G401.6 (cell line): ENCODE measurements at regions not wholly inside any gene's neighbourhood (a gene's known extent, or its start where the extent isn't known, plus 50 kb on each side); places are given as distances from the start of the nearest gene placed in this dataset.

Source experiments
- FAIRE-seq: peaks from 2 replicates; lab custom pipeline; 2012; peaks lifted over from hg19 to GRCh38; lab: Jason Lieb, UNC

DNA sequence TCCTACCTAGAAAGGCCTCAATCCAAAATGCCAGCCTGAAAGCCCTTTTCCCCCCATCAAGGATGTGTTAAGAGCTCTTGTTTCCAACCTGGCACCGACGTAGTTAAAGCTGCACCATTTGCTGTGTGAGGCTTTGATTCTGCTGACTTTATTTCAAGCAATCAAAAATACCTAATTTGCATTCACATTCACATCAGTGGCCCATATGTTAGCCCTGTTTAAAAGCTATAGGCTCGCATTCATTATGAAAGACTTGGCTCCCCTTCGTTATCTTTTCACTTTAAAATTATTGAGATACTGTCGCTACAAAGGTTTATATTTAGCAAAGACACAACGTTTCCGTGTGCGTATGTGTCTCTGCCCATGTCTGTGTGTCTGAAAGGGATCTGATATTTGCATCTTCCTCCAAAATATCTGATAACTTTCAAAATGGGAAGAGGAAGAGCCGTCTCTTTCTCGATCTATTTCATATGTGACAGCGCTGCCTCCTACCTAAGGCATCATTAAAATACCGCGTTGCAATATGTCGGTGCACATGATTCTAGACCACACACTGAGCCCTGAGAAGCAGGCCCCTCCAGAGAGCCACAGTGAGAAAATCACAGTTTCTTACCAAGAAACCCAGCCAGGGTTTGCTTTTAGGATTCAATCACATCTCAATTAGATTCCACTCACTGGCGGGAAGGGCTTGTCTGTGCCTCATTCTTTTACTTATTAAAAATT, 57.1 kb upstream of the ITPRID1 start:
- no peak for FAIRE-seq

DNA sequence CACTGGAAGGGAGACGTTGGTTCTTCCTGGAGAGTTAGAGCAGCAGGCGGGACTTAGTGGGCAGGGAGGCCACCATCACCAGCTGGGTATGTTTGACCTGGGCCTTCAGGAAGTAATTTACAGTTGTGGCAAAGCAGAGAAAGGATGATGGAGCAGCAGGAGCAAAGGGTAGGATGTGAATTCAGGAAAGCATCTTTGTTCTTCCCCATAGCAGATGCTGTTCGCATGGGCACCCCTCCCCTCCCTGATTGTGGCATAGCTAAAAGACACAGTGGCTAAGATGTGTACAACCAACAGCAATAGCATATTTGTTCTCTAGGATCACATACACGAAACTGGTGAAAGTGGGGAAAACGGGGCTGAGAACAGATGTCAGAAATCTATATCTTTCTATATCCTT, 56.3 kb upstream of the ITPRID1 start:
- FAIRE-seq: no peak

- FAIRE-seq: no peak
Observed at GRCh38 chr7:31458203-31458602, 55.7 kb upstream of the ITPRID1 start.

DNA sequence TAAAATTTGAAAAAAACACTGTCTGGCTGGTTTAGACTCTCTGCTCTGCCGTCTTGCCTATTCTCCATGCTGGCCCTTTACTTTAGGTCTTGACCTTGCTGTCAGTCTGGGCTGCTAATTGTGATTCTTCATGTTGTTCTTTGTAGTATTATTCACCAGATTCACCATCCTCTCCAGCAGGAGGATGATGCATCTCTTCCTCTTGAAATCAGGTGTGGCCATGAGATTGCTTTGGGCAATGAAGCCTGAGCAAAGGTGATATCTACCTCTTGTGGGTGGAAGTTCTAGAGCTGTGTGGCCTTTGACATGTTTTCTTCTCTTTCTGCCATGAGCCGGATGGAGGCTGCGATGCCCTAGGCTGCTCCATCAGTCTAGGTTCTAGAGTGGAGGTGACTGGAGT, 51.3 kb upstream of the ITPRID1 start:
- no peak for FAIRE-seq
